Motor neuron (in vitro differentiated cells): ENCODE measurements at regions not wholly inside any gene's neighbourhood (a gene's known extent, or its start where the extent isn't known, plus 50 kb on each side); places are given as distances from the start of the nearest gene placed in this dataset.
"Not testable (repeated sequence)": the region's sequence is repeated elsewhere in the genome, so short reads cannot be mapped to it uniquely, and the experiment has no call there.

Experiments used
- ATAC-seq, 8 experiments: fragments of 200-7000 bp; cut with Tn5 transposase; replicated peaks in 6 of 8; 2 replicates each; pipeline ENCODE4 v1.8.0; 2021; ENCODE audit warnings: mild to moderate bottlenecking in 8 of 8, moderate library complexity in 8 of 8
- H3K27ac ChIP-seq, 2 donors: fragments of 250-450 bp; sonication (Bioruptor Pico); 2 replicates each; pipeline ENCODE4 v1.9.0; 2021; ENCODE audit warnings: antibody characterized with exemption in 2 of 2, mild to moderate bottlenecking in 2 of 2, moderate library complexity in 1 of 2
- H3K4me1 ChIP-seq, 2 donors: fragments of 250-450 bp; sonication (Bioruptor Pico); replicated peaks in 1 of 2; 2 replicates each; pipeline ENCODE4 v1.6.1; 2021; ENCODE audit warnings: antibody characterized with exemption in 2 of 2, mild to moderate bottlenecking in 2 of 2, moderate library complexity in 1 of 2
- H3K4me3 ChIP-seq, 5 donors: fragments of 250-450 bp; sonication (Bioruptor Pico); 2 replicates each; pipeline ENCODE4 v1.9.0; 2021; ENCODE audit warnings: antibody characterized with exemption in 5 of 5, mild to moderate bottlenecking in 5 of 5, moderate library complexity in 4 of 5
- WGBS, 10 experiments: fragments of 450-650 bp; shearing (Covaris generic); methylation state at CpG; one replicate each; pipeline ENCODE4 v1.0.0; 2022; 5-methylcytosine and 5-hydroxymethylcytosine counted together
- in situ Hi-C, 9 experiments: fragments of 400-800 bp; cut with MboI; loops; one replicate each; pipeline ENCODE4 v1.15.0; 2021; ENCODE audit warnings: low sequenced_read_pairs in 9 of 9, low pct_unique_long_range_greater_than_20kb in 2 of 9; ENCODE audit not compliant: unreplicated experiment in 9 of 9

DNA sequence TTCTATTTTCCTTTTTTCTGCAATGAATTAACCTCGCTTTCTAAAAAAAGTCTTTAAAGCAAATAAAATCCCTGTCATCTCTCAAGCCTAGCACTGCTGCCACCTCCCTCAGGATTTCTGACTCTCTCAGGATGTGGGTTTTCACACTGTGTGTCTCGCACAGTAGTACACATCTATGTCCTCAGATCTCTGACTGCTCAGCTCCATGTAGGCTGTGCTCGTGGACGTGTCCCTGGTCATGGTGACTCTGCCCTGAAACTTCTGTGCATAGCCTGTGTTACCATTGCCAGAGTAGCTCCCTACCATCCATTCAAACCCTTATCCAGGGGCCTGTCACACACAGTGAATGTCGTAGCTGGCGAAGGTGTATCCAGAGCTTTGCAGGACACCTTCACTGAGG is 619.3 kb downstream of the TMEM121 start:
- H3K4me3 ChIP-seq, ATAC-seq, in situ Hi-C loops, H3K27ac ChIP-seq, H3K4me1 ChIP-seq: not testable (repeated sequence)
- WGBS, 10 experiments: 18 to 64% (median 48%) methylated on average over 1 to 4 of the region's 6 CpGs; no CpG with 5 or more reads in 2 of the 10 experiments

DNA sequence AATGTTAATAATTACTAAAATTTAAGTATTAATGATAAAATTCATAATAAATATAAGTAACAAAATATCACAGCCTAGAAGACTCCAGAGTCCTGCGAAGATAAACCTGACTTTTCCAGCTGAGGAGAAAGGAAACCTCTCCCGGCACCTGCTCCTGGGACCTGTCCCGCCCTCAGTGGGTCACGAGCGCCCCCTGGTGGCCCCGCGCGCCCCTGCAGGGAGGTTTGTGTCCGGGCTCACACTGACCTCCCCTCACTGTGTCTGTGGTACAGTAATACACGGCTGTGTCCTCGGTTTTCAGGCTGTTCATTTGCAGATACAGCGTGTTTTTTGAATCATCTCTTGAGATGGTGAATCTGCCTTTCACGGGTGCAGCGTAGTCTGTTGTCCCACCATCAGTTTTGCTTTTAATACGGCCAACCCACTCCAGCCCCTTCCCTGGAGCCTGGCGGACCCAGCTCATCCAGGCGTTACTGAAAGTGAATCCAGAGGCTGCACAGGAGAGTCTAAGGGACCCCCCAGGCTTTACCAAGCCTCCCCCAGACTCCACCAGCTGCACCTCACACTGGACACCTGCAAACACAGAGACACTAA is 627.1 kb downstream of the TMEM121 start:
- H3K4me3 ChIP-seq, in situ Hi-C loops, H3K27ac ChIP-seq, H3K4me1 ChIP-seq: not testable (repeated sequence)
- ATAC-seq: peak in 1 of 8 experiments; percentile 41
- WGBS, 10 experiments: 0 to 20% (median 1%) methylated on average over 1 to 9 of the region's 17 CpGs; no CpG with 5 or more reads in 4 of the 10 experiments

DNA sequence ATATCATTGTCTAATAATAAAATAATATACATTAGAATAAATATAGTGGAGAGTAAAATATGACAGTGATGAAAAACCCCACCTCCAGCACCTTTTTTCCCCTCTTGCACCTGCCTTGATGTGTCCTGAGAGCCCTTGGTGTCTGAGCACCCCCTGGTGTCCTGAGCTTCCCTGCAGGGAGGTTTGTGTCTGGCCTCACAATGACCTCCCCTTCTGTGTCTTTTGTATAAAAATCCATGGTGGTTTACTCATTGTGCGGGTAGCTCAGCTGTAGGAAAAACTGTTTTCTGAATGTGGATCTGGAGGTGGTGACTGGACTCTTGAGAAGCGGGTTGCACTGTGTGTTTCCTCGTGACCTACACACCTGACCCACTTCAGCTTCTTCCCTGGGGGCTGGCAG is 636.9 kb downstream of the TMEM121 start:
- in situ Hi-C loops: no loop called here
- ATAC-seq: no peak

DNA sequence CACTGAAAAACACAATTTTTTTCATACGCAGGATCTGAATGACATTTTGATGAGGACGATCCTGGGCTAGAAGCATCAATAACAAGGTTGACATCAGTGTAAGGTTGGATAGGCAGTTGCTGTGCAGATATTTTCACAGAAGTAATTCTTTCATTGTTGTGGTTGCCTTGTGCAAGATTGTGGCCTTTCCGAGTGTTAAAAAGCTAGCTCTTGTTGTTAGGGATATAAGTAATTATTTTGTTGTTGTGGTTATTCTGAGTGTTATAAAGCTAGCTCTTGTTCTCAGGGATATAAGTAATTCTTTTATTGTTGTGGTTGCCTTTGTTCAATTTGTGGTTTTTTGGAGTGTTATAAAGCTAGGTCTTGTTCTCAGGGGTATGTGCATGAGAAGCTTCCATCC is 637.4 kb downstream of the TMEM121 start:
- ATAC-seq, H3K4me1 ChIP-seq, H3K4me3 ChIP-seq, in situ Hi-C loops, H3K27ac ChIP-seq: not testable (repeated sequence)
- WGBS, 10 experiments: 9 to 60% (median 33%) methylated on average over 1 to 3 of the region's 3 CpGs; no CpG with 5 or more reads in 5 of the 10 experiments

More for the DNA sequence above, 636.9 kb downstream of the TMEM121 start:
- Histone ChIP-seq H3K27ac (no peak overlapping the region), H3K4me3 (no peak overlapping the region), H3K4me1 (no peaks in the 10 kb centered on the region)
- 0 to 80% (median 23%) methylated on average over 1 to 2 of the region's 3 CpGs; no CpG with 5 or more reads in 6 of the 10 experiments for WGBS, 10 experiments

DNA sequence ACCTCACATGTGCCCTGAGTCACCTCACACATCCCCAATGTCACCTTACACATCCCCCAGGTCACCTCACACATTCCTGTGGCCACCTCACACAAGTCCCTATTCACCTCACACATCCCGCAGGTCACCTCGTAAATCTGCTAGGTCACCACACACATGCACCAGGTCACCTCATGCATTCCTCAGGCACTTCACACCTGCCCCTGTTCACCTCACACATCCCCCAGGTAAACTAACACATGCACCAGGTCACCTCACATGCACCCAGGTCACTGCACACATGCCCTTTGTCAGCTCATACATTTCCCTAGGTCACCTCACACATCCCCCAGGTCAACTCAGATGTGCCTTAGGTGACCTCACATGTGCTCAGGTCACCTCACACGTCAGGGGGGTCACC is 639.8 kb downstream of the TMEM121 start:
- in situ Hi-C loops: no loop called here
- no peak overlapping the region for H3K4me3 ChIP-seq
- 0 to 100% (median 73%) methylated on average over 1 to 2 of the region's 3 CpGs; no CpG with 5 or more reads in 3 of the 10 experiments for WGBS, 10 experiments
- ATAC-seq: no peak
- H3K27ac ChIP-seq: no peak overlapping the region
- H3K4me1 ChIP-seq: no peaks in the 10 kb centered on the region

DNA sequence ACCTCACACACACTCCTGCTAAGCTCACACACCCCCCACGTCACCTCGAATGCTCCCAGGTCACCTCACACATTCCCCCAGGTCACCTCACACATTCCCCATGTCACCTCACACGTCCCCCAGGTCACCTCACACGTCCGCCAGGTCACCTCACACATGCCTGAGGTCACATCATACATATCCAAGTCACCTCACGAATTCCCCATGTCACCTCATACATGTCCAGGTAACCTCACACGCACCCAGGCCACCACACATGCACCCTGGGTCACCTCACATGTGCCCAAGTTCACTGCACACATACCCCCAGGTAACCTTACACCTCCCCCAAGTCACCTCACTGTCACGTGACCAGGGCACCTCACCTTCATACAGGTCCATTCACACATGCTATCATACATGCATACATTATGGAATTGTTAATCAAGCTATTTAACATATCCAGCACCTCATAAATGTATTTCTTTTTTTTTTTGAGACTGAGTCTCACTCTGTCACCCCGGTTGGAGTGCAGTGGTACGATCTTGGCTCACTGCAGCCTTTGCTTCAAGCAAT is 640.3 kb downstream of the TMEM121 start:
- 0 to 67% (median 23%) methylated on average over 2 to 9 of the region's 10 CpGs for WGBS, 10 experiments
- Histone ChIP-seq H3K27ac (no peak overlapping the region), H3K4me1 (no peaks in the 10 kb centered on the region), H3K4me3 (no peak overlapping the region)
- no peak for ATAC-seq
- in situ Hi-C loops: no loop called here

DNA sequence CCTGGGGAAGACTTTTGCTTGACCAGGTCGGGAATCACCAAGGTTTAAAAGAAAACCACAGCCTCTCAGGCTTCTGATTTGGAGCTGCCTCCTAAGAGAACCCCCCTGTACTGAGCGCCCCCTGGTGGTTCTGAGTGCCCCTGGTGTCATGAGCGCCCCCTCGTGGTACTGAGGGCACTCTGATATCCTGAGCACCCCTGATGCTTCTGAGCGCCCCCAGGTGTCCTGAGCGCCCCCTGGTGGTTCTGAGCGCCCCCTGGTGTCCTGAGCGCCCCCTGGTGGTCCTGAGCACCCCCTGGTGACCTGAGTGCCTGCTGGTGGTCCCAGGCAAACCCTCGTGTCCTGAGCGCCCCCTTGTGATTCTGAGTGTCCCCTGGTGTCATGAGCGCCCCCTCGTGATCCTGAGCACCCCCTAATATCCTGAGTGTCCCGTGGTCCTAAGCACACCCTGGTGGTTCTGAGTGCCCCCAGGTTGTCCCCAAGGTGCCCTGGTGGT is 643.8 kb downstream of the TMEM121 start:
- H3K4me3 ChIP-seq, in situ Hi-C loops, ATAC-seq, H3K4me1 ChIP-seq, H3K27ac ChIP-seq: not testable (repeated sequence)
- WGBS, 10 experiments: 100% methylated on average over 1 of the region's 13 CpGs; no CpG with 5 or more reads in 9 of the 10 experiments

DNA sequence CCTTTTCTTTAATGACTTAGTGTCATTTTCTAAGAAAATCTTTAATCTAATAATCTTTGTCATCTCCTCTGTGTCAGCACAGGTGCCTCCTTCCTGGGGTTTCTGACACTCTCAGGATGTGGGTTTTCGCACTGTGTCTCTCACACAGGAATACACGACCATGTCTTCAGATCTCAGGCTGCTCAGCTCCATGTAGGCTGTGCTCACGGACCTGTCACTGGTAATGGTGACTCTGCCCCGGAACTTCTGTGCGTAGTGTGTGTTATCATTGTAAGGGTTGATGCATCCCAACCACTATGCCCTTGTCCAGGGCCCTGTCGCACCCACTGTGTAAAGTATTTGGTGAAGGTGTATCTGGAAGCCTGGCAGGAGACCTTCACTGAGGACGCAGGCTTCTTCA is 647.8 kb downstream of the TMEM121 start:
- in situ Hi-C loops: no loop called here
- 0 to 40% (median 10%) methylated on average over 1 to 5 of the region's 7 CpGs; no CpG with 5 or more reads in 3 of the 10 experiments for WGBS, 10 experiments
- no peak for ATAC-seq
- H3K27ac ChIP-seq: no peak overlapping the region
- no peaks in the 10 kb centered on the region for H3K4me1 ChIP-seq
- no peak overlapping the region for H3K4me3 ChIP-seq

DNA sequence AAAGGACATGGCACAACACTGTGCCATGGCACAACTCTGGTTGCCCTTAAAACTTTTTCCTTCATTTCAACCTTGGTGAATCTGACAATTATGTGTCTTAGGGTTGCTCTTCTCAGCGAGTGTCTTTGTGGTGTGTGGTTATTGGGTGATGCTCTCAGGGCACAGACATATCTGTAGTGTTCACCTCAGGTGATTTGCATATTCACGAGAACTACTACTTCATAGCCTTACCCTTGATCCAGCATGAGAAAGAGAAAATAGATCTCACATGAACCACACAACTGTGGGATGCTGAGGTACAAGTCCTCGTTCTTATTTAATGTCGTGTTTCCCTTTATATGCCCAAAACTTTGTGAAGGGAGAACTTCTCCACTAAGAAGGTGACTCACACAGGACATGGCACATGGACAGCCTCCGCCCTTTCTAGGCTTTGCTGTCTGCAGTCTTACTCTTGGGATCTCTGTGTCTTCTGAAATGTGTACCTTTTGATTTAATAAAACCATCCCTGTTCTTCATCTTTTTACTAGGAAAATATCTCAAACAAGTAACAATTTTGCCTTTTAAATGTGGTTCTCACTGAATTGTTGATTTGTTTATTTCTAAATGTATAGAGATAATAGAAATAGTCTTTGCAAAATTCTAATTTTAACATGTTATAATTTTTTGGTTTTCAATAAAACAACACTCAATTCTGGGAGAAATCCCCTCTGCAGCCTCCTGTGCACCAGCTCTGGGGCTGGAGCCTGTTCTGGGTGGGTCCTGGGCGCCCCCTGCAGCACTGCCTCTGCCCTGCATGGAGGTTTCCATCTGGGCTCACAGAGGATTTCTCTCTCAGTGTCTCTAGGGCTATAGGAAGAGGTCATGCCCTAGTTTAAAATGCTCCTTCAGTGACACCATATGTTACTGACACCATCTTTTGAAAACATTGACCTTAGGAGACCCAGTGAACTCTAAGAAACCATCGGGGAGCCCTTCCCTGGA is 651.2 kb downstream of the TMEM121 start:
- H3K4me1 ChIP-seq, H3K4me3 ChIP-seq, in situ Hi-C loops, H3K27ac ChIP-seq: not testable (repeated sequence)
- WGBS, 10 experiments: 0 to 40% (median 3%) methylated on average over 1 to 5 of the region's 7 CpGs; no CpG with 5 or more reads in 3 of the 10 experiments
- ATAC-seq: peak in 1 of 8 experiments; percentile 66

DNA sequence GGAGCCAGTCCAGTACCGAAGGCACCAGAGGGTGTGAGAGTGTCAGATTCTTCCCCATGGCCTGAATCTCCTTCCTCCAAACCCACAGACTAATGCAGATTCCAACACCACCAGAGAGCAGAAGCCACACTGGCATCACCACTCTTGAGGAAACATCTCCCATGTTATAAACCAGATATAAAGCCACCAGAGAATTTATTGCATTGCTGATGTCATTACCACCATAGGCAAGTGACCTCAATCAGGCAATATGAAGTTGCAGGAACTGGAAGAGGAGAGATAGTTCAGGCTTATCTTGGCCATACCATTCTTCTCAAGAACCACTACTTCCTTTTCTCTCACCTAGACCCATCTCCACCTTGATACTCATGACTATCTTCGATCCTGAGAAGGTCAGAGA is 653.4 kb downstream of the TMEM121 start:
- 0 to 25% (median 6%) methylated on average over 1 to 2 of the region's 2 CpGs; no CpG with 5 or more reads in 4 of the 10 experiments for WGBS, 10 experiments
- in situ Hi-C loops: no loop called here
- H3K4me1 ChIP-seq: no peaks in the 10 kb centered on the region
- ATAC-seq: no peak
- no peak overlapping the region for H3K4me3 ChIP-seq
- H3K27ac ChIP-seq: no peak overlapping the region

DNA sequence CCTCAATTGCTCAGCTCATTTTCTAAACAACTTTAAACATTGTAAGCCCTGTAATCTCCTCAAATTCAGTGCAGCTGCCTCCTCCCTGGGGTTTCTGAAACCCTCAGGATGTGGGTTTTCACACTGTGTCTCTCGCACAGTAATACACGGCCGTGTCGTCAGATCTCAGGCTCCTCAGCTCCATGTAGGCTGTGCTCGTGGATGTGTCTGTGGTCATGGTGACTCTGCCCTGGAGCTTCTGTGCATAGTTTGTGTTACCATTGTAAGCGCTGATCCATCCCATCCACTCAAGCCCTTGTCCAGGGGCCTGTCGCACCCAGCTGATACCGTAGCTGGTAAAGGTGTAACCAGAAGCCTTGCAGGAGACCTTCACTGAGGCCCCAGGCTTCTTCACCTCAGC is 658.4 kb downstream of the TMEM121 start:
- 50 to 85% (median 72%) methylated on average over 1 to 7 of the region's 8 CpGs; no CpG with 5 or more reads in 5 of the 10 experiments for WGBS, 10 experiments
- H3K4me3 ChIP-seq, H3K4me1 ChIP-seq, in situ Hi-C loops, ATAC-seq, H3K27ac ChIP-seq: not testable (repeated sequence)

DNA sequence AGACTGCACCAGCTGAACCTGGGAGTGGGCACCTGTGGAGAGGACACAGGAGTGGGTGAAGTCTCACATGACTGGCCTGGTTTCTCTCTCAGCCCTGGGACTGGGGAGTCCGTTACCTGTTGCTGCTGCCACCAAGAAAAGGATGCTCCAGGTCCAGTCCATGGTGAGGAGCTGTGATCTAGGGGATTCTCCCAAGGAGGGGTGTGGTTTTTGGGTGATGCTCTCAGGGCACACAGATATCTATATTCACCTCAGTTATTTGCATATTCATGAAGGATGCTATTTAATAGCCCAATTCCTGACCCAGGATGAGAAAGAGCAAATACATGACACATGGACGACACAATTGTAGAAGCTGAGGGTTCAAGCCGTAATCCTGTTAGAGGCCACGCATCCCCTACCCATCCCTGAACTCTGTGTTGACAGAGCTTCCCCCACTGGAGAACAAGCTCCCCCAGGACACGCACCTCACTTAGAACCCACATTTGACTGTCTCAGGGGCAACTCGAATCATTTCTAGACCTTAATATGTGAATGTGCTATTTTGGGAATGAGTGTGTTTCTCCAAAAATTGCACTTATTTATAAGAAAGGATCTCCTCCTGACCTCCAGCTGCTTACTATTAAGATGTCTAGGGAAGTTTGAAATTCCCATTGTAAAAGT is 658.9 kb downstream of the TMEM121 start:
- H3K4me1 ChIP-seq, ATAC-seq, H3K27ac ChIP-seq, in situ Hi-C loops, H3K4me3 ChIP-seq: not testable (repeated sequence)
- WGBS, 10 experiments: 0 to 70% (median 16%) methylated on average over 1 to 5 of the region's 6 CpGs; no CpG with 5 or more reads in 4 of the 10 experiments
